Umbilical cord (tissue), 1 donor: ENCODE measurements at regions not wholly inside any gene's neighbourhood (a gene's known extent, or its start where the extent isn't known, plus 50 kb on each side); places are given as distances from the start of the nearest gene placed in this dataset.
"Not testable (repeated sequence)": the region's sequence is repeated elsewhere in the genome, so short reads cannot be mapped to it uniquely, and the experiment has no call there.

Experiments used
- DNase-seq: peaks from one replicate; pipeline ENCODE4 v3.0.0-alpha.2; 2015; ENCODE audit warnings: low spot score

GRCh38 chr17:43345515-43345914 lies 53.3 kb upstream of the ARL4D start:
- not testable (repeated sequence) for DNase-seq

GRCh38 chr17:43344685-43345084 lies 54.1 kb upstream of the ARL4D start:
- DNase-seq, result no peak

GRCh38 chr17:43342589-43342890 lies 56.3 kb upstream of the ARL4D start:
- DNase-seq, result no peak

GRCh38 chr17:43341715-43342588 lies 56.8 kb upstream of the ARL4D start:
- DNase-seq, result peak; percentile 72

- DNase-seq, result peak; percentile 51
Measured at GRCh38 chr17:43338886-43339516, 59.8 kb upstream of the ARL4D start.

- DNase-seq, result no peak
Measured at GRCh38 chr17:43337684-43338428, 60.9 kb upstream of the ARL4D start.

- peak; percentile 55 for DNase-seq
Measured at GRCh38 chr17:43334738-43335402, 63.9 kb upstream of the ARL4D start.

- no peak for DNase-seq
Measured at GRCh38 chr17:43333433-43333943, 65.3 kb upstream of the ARL4D start.

GRCh38 chr17:43332230-43332629 lies 66.6 kb upstream of the ARL4D start:
- no peak for DNase-seq

- no peak for DNase-seq
Measured at GRCh38 chr17:43330876-43331639, 67.7 kb upstream of the ARL4D start.

- no peak for DNase-seq
Measured at GRCh38 chr17:43329183-43329582, 69.6 kb upstream of the ARL4D start.

- no peak for DNase-seq
Measured at GRCh38 chr17:43328650-43329049, 70.1 kb upstream of the ARL4D start.

- DNase-seq, result no peak
Measured at GRCh38 chr17:43327834-43328420, 70.9 kb upstream of the ARL4D start.

- DNase-seq, result no peak
Measured at GRCh38 chr17:43327421-43327820, 71.4 kb upstream of the ARL4D start.

GRCh38 chr17:43326490-43327275 lies 72.1 kb upstream of the ARL4D start:
- DNase-seq, result no peak

- no peak for DNase-seq
Measured at GRCh38 chr17:43324205-43324893, 74.4 kb upstream of the ARL4D start.

GRCh38 chr17:43319293-43320124 lies 79.3 kb upstream of the ARL4D start:
- DNase-seq, result no peak

- peak; percentile 35 for DNase-seq
Measured at GRCh38 chr17:43316522-43317142, 82.2 kb upstream of the ARL4D start.
